ENCODE measurements at regions not wholly inside any gene's neighbourhood (a gene's known extent, or its start where the extent isn't known, plus 50 kb on each side); places are given as distances from the start of the nearest gene placed in this dataset.

GRCh38 chr13:84433024-84433423, 550.8 kb upstream of the SLITRK1 start:
- TF ChIP-seq EZH2phosphoT487 (IDR thresholded peaks at IDR 0.05; ENCODE audit: insufficient read depth, low read depth) (no peak), EZH2 (IDR thresholded peaks at IDR 0.05; ENCODE audit: insufficient read depth, poor library complexity, severe bottlenecking) (no peak)
